Ovary (tissue), 7 donors: ENCODE measurements at regions not wholly inside any gene's neighbourhood (a gene's known extent, or its start where the extent isn't known, plus 50 kb on each side); places are given as distances from the start of the nearest gene placed in this dataset.

ENCODE experiments used
- DNase-seq, 5 donors: peaks; one replicate each; pipeline ENCODE4 v3.0.0-alpha.2; 2019 to 2020
- H3K27ac ChIP-seq, 2 donors: fragments of 200-600 bp; one replicate each; pipeline versions ENCODE4 v1.5.1 to v1.8.0; 2019 to 2022
- H3K27me3 ChIP-seq: fragments of 200-600 bp; one replicate; pipeline ENCODE4 v1.8.0; 2022
- H3K36me3 ChIP-seq: fragments of 200-600 bp; sonication (generic); one replicate; pipeline ENCODE4 v1.5.1; 2019
- H3K4me1 ChIP-seq: one replicate; pipeline ENCODE4 v1.8.1; 2013; ENCODE audit warnings: mild to moderate bottlenecking, moderate library complexity; ENCODE audit not compliant: insufficient read depth
- H3K4me3 ChIP-seq: fragments of 200-600 bp; sonication (generic); one replicate; pipeline ENCODE4 v1.5.1; 2017
- H3K9me3 ChIP-seq, 2 donors: fragments of 200-600 bp in 1 of 2; sonication (generic) in 1 of 2; one replicate each; pipeline versions ENCODE4 v1.5.1 to v1.8.1; 2013 to 2019; ENCODE audit warnings: mild to moderate bottlenecking in 1 of 2, moderate library complexity in 1 of 2
- CTCF ChIP-seq, 3 donors: fragments of 450-650 bp in 2 of 3; fragments of 200-600 bp in 1 of 3; IDR thresholded peaks; one replicate each; pipeline versions ENCODE4 v1.5.1 to v1.8.0; 2016 to 2022; ENCODE audit warnings: antibody characterized with exemption in 3 of 3, mild to moderate bottlenecking in 1 of 3
- EP300 ChIP-seq: sonication (generic); formaldehyde crosslinking; IDR thresholded peaks from one replicate; pipeline ENCODE4 v1.6.1; 2017; ENCODE audit warnings: antibody characterized with exemption
- POLR2A ChIP-seq: fragments of 450-650 bp; IDR thresholded peaks from one replicate; pipeline ENCODE4 v1.6.1; 2017; ENCODE audit warnings: antibody characterized with exemption, mild to moderate bottlenecking, moderate library complexity
- WGBS, 3 donors: extraction: QIAGEN DNeasy Blood & Tissue Kit in 1 of 3; methylation state at CpG; one replicate each; pipeline versions ENCODE4 v1.1.5 to v1.1.7; 2013 to 2017; 5-methylcytosine and 5-hydroxymethylcytosine counted together
- intact Hi-C, 4 donors: fragments of 100-400 bp; cut with DNase I; formaldehyde crosslinking; loops; one replicate each; pipeline versions ENCODE4 v1.11.0 to v1.15.1; 2022 to 2023
- donor health status: DM: no; HTN: no; CAD: no; lungs with moderate emphysema.
- donor health status: DM: no; HTN: no; CAD: no.
- donor health status: Bipolar disorder and iron deficiency.
- donor health status: DM: no; HTN: no; CAD: no.
- donor health status: DM: yes; HTN: yes; CAD: no.

- 96 to 97% (median 97%) methylated on average over 19 of the region's 19 CpGs for WGBS, 3 donors
- Histone ChIP-seq H3K27me3 (no peaks in the 10 kb centered on the region), H3K9me3 (no peaks in the 10 kb centered on the region), H3K4me3 (no peak overlapping the region), H3K27ac (no peak overlapping the region), H3K4me1 (no peaks in the 10 kb centered on the region), H3K36me3 (no peaks in the 10 kb centered on the region)
- TF ChIP-seq EP300 (no peak), CTCF (IDR thresholded peaks at IDR 0.05) (no peak), POLR2A (no peak)
- DNase-seq, result no peak
- intact Hi-C loops, result no loop called here
These were observed 291.5 kb upstream of the EYS start for GRCh38 chr6:65998544-65998943.

DNA sequence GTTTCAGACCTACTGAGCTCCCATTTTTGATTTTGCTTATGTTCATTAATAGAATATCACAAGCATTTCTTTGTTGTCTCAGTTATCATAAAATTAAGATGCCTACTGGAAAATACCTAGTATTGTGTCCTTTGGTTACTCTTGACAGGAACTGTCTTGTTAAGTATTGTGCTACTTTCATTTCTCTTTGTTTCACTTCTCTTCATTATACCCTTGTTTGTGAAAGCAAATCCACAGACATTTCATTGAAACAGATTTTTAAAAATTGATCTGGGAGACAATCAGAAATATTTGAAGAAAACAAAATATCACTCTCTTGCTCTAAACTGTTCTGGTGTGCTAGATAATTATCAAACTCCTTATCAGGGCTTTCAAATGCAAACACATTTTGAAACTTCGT, 290.5 kb upstream of the EYS start:
- intact Hi-C loops, result no loop called here
- TF ChIP-seq EP300 (no peak), POLR2A (no peak), CTCF (IDR thresholded peaks at IDR 0.05) (no peak)
- no peaks in the 10 kb centered on the region for H3K9me3 ChIP-seq
- H3K4me3 ChIP-seq, result no peak overlapping the region
- H3K4me1 ChIP-seq, result no peaks in the 10 kb centered on the region
- 44 to 58% (median 52%) methylated on average over 1 of the region's 1 CpG for WGBS, 3 donors
- H3K27ac ChIP-seq, result no peak overlapping the region
- H3K27me3 ChIP-seq, result no peaks in the 10 kb centered on the region
- DNase-seq, result no peak
- H3K36me3 ChIP-seq, result no peaks in the 10 kb centered on the region

GRCh38 chr6:65996096-65996495, 289.1 kb upstream of the EYS start:
- H3K4me3 ChIP-seq, result no peak overlapping the region
- TF ChIP-seq CTCF (IDR thresholded peaks at IDR 0.05), result no peak
- no peak for TF ChIP-seq POLR2A
- no peak for TF ChIP-seq EP300
- 77 to 87% (median 82%) methylated on average over 1 of the region's 1 CpG for WGBS, 3 donors
- intact Hi-C loops, result no loop called here
- no peaks in the 10 kb centered on the region for H3K4me1 ChIP-seq
- no peaks in the 10 kb centered on the region for H3K36me3 ChIP-seq
- no peaks in the 10 kb centered on the region for H3K27me3 ChIP-seq
- no peaks in the 10 kb centered on the region for H3K9me3 ChIP-seq
- no peak overlapping the region for H3K27ac ChIP-seq
- DNase-seq, result no peak

GRCh38 chr6:65989676-65990075, 282.6 kb upstream of the EYS start:
- 93 to 98% (median 93%) methylated on average over 5 of the region's 5 CpGs for WGBS, 3 donors
- H3K36me3 ChIP-seq, result no peaks in the 10 kb centered on the region
- TF ChIP-seq POLR2A (no peak), EP300 (no peak), CTCF (IDR thresholded peaks at IDR 0.05) (no peak)
- no peak overlapping the region for H3K27ac ChIP-seq
- no peaks in the 10 kb centered on the region for H3K4me1 ChIP-seq
- intact Hi-C loops, result no loop called here
- H3K9me3 ChIP-seq, result no peaks in the 10 kb centered on the region
- no peak for DNase-seq
- H3K27me3 ChIP-seq, result no peaks in the 10 kb centered on the region
- H3K4me3 ChIP-seq, result no peak overlapping the region

- Histone ChIP-seq H3K36me3 (no peaks in the 10 kb centered on the region), H3K4me1 (no peaks in the 10 kb centered on the region), H3K27me3 (no peaks in the 10 kb centered on the region), H3K27ac (no peak overlapping the region), H3K4me3 (no peak overlapping the region), H3K9me3 (no peaks in the 10 kb centered on the region)
- TF ChIP-seq EP300 (no peak), POLR2A (no peak), CTCF (IDR thresholded peaks at IDR 0.05) (no peak)
- intact Hi-C loops, result no loop called here
- 38 to 42% (median 39%) methylated on average over 1 of the region's 1 CpG for WGBS, 3 donors
- DNase-seq, result no peak
These were observed 281.0 kb upstream of the EYS start for GRCh38 chr6:65988006-65988405.
